MM.1S (cell line): ENCODE measurements at regions not wholly inside any gene's neighbourhood (a gene's known extent, or its start where the extent isn't known, plus 50 kb on each side); places are given as distances from the start of the nearest gene placed in this dataset.

ENCODE experiments used
- DNase-seq: peaks from one replicate; pipeline ENCODE4 v3.0.0-alpha.2; 2015
- H2AFZ ChIP-seq: fragments of 300-600 bp; sonication (generic); 2 replicates; pipeline ENCODE4 v1.6.0; 2016; ENCODE audit warnings: antibody characterized with exemption, low read length
- H3F3A ChIP-seq: fragments of 300-600 bp; sonication (generic); 2 replicates; pipeline ENCODE4 v1.6.1; 2016; ENCODE audit warnings: mild to moderate bottlenecking, antibody characterized with exemption, low read length, moderate library complexity, mixed read lengths; ENCODE audit not compliant: insufficient read depth
- H3K27ac ChIP-seq: fragments of 300-600 bp; sonication (generic); 2 replicates; pipeline ENCODE4 v1.5.1; 2016; ENCODE audit warnings: mild to moderate bottlenecking, low read length
- H3K27me3 ChIP-seq: fragments of 300-600 bp; sonication (generic); replicated peaks from 2 replicates; pipeline ENCODE4 v1.6.0; 2016; ENCODE audit warnings: low read length; ENCODE audit not compliant: insufficient read depth
- H3K36me3 ChIP-seq: fragments of 300-600 bp; sonication (generic); replicated peaks from 2 replicates; pipeline ENCODE4 v1.6.1; 2016; ENCODE audit warnings: mild to moderate bottlenecking, low read length, mixed read lengths; ENCODE audit not compliant: insufficient read depth
- H3K4me1 ChIP-seq: fragments of 300-600 bp; sonication (generic); 2 replicates; pipeline ENCODE4 v1.6.1; 2016; ENCODE audit warnings: low read length, mixed read lengths
- H3K4me2 ChIP-seq: fragments of 300-600 bp; sonication (generic); 2 replicates; pipeline ENCODE4 v1.6.0; 2016; ENCODE audit warnings: low read depth, low read length
- H3K4me3 ChIP-seq: fragments of 300-600 bp; sonication (generic); 2 replicates; pipeline ENCODE4 v1.5.1; 2016; ENCODE audit warnings: low read length, mixed read lengths
- H3K79me2 ChIP-seq: fragments of 300-600 bp; sonication (generic); 2 replicates; pipeline ENCODE4 v1.6.1; 2016; ENCODE audit warnings: mixed run types, low read length, mixed read lengths
- H3K9ac ChIP-seq: fragments of 300-600 bp; sonication (generic); 2 replicates; pipeline ENCODE4 v1.6.1; 2016; ENCODE audit warnings: low read length, mixed read lengths
- H3K9me2 ChIP-seq: fragments of 300-600 bp; sonication (generic); replicated peaks from 2 replicates; pipeline ENCODE4 v1.6.1; 2016; ENCODE audit warnings: mild to moderate bottlenecking, low read length, mixed read lengths; ENCODE audit not compliant: insufficient read depth
- H3K9me3 ChIP-seq: fragments of 300-600 bp; sonication (generic); replicated peaks from 2 replicates; pipeline ENCODE4 v1.6.1; 2016; ENCODE audit warnings: mild to moderate bottlenecking, low read length, mixed read lengths; ENCODE audit not compliant: insufficient read depth
- H4K20me1 ChIP-seq: fragments of 300-600 bp; sonication (generic); 2 replicates; pipeline ENCODE4 v1.6.1; 2016; ENCODE audit warnings: mild to moderate bottlenecking, low read length, moderate library complexity, mixed read lengths; ENCODE audit not compliant: insufficient read depth
- EZH2 ChIP-seq: fragments of 300-600 bp; sonication (generic); optimal IDR thresholded peaks from 2 replicates; pipeline ENCODE3; 2017; ENCODE audit warnings: low read depth, mild to moderate bottlenecking, antibody characterized with exemption, low read length, mixed read lengths
- EZH2phosphoT487 ChIP-seq: fragments of 300-600 bp; sonication (generic); IDR thresholded peaks from 2 replicates; pipeline ENCODE4 v1.6.1; 2018; ENCODE audit warnings: antibody characterized with exemption, low read length
- TF ChIP-seq, protein P1 (sequence below): fragments of 300-600 bp; sonication (generic); IDR thresholded peaks from 2 replicates; pipeline ENCODE4 v1.5.1; 2016; ENCODE audit warnings: antibody characterized with exemption, low read length, mixed read lengths

DNA sequence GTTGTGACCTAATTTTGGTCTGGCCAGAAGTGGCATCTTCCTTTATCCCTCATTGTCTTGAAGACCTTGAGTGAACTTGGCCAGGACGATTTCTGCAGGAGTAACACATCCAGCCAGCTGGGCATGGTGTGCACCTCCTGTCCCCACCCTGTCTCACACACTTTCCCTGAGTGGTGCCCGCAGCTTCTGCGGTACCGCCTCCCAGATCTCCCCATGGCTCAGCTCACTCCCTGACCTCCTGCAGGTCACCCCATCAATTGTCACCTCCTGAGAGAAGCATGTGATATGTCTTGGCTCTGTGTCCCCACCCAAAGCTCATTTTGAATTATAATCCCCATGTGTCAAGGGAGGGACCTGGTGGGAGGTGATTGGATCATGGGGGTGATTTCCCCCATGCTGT is 50.2 kb upstream of the TP53I11 start:
- H3K79me2 ChIP-seq: no peaks in the 10 kb centered on the region
- no peaks in the 10 kb centered on the region for H3K27me3 ChIP-seq
- H2AFZ ChIP-seq: no peak overlapping the region
- DNase-seq: no peak
- no peaks in the 10 kb centered on the region for H3K9me3 ChIP-seq
- no peaks in the 10 kb centered on the region for H3K9me2 ChIP-seq
- H3K4me2 ChIP-seq: no peak overlapping the region
- no peaks in the 10 kb centered on the region for H4K20me1 ChIP-seq
- H3K4me1 ChIP-seq: no peaks in the 10 kb centered on the region
- TF ChIP-seq EZH2 (no peak), EZH2phosphoT487 (no peak)
- TF ChIP-seq, protein P1, sequence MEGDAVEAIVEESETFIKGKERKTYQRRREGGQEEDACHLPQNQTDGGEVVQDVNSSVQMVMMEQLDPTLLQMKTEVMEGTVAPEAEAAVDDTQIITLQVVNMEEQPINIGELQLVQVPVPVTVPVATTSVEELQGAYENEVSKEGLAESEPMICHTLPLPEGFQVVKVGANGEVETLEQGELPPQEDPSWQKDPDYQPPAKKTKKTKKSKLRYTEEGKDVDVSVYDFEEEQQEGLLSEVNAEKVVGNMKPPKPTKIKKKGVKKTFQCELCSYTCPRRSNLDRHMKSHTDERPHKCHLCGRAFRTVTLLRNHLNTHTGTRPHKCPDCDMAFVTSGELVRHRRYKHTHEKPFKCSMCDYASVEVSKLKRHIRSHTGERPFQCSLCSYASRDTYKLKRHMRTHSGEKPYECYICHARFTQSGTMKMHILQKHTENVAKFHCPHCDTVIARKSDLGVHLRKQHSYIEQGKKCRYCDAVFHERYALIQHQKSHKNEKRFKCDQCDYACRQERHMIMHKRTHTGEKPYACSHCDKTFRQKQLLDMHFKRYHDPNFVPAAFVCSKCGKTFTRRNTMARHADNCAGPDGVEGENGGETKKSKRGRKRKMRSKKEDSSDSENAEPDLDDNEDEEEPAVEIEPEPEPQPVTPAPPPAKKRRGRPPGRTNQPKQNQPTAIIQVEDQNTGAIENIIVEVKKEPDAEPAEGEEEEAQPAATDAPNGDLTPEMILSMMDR: no peak
- no peaks in the 10 kb centered on the region for H3F3A ChIP-seq
- no peak overlapping the region for H3K4me3 ChIP-seq
- no peaks in the 10 kb centered on the region for H3K36me3 ChIP-seq
- H3K27ac ChIP-seq: no peak overlapping the region
- H3K9ac ChIP-seq: no peak overlapping the region

DNA sequence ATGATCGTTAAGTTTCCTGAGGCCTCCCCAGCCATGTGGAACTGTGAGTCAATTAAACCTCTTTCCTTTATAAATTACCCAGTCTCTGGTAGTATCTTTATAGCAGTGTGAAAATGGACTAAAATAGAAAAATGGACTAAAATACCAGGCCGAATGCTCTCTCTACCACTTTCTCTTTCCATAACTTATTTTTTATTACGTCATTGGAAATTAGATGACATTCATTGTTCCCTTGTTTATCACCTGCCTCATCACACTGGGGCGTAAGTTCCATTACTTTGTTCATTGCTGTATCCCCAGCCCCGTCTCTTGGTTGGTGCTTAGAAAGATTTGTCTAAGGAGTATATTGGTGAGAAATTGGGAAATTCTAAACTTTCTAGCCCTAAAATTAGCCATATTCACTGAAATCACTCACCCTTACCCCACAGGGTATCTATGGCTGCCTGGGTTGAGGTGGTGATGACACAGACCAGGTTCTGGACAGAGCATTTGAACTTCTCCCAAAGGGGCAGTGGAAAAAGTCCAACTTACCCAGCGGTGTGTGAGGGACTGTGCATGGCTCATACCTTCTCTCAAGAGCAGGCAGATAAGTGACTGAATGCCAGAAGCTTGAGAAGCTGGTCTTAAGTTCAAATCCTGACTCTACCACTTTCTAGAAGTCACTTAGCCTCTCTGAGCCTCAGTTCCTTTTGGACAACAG is 50.9 kb upstream of the TP53I11 start:
- H3K36me3 ChIP-seq: no peaks in the 10 kb centered on the region
- no peaks in the 10 kb centered on the region for H3K79me2 ChIP-seq
- H2AFZ ChIP-seq: no peak overlapping the region
- TF ChIP-seq EZH2 (no peak), EZH2phosphoT487 (no peak)
- TF ChIP-seq, protein P1: no peak
- no peak overlapping the region for H3K27ac ChIP-seq
- no peaks in the 10 kb centered on the region for H4K20me1 ChIP-seq
- no peaks in the 10 kb centered on the region for H3K4me1 ChIP-seq
- H3K9me2 ChIP-seq: no peaks in the 10 kb centered on the region
- no peaks in the 10 kb centered on the region for H3K27me3 ChIP-seq
- DNase-seq: no peak
- no peaks in the 10 kb centered on the region for H3F3A ChIP-seq
- no peak overlapping the region for H3K4me2 ChIP-seq
- no peak overlapping the region for H3K4me3 ChIP-seq
- H3K9me3 ChIP-seq: no peaks in the 10 kb centered on the region
- no peak overlapping the region for H3K9ac ChIP-seq

DNA sequence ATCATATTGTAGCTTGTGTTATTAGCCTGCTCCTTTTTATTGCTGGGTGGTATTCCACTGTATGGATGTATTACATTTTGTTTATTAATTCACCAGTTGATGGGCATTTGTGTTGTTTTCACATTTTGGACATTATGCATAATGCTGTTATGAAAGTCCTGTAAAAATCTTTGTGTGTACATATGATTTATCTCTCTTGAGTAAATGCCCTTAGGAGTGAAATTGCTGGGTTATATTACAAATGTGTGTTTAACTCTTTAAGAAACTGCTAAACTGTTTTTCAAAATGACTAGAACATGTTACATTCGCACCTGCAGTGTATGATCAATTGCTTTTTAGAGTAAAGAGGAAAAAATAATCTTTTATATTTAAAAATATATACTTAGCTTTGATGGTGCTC is 54.4 kb upstream of the TP53I11 start:
- no peak overlapping the region for H3K9ac ChIP-seq
- H3K4me2 ChIP-seq: no peak overlapping the region
- no peaks in the 10 kb centered on the region for H3K9me2 ChIP-seq
- no peaks in the 10 kb centered on the region for H3K27me3 ChIP-seq
- H3K4me3 ChIP-seq: no peak overlapping the region
- no peaks in the 10 kb centered on the region for H3K79me2 ChIP-seq
- TF ChIP-seq, protein P1: no peak
- TF ChIP-seq EZH2: no peak
- H3K4me1 ChIP-seq: no peaks in the 10 kb centered on the region
- no peaks in the 10 kb centered on the region for H4K20me1 ChIP-seq
- H3F3A ChIP-seq: no peaks in the 10 kb centered on the region
- DNase-seq: no peak
- H2AFZ ChIP-seq: no peak overlapping the region
- no peak overlapping the region for H3K27ac ChIP-seq
- H3K36me3 ChIP-seq: no peaks in the 10 kb centered on the region
- no peaks in the 10 kb centered on the region for H3K9me3 ChIP-seq
